ENCODE measurements at regions not wholly inside any gene's neighbourhood (a gene's known extent, or its start where the extent isn't known, plus 50 kb on each side); places are given as distances from the start of the nearest gene placed in this dataset.

GRCh38 chr11:129271030-129271429, 78.9 kb upstream of the ARHGAP32 start:
- H3K27ac ChIP-seq (ENCODE audit: low read depth, low read length), result no peak overlapping the region
- no peak overlapping the region for H3K4me3 ChIP-seq (ENCODE audit: low read length in 3 of 3)

GRCh38 chr11:129270446-129270845, 78.3 kb upstream of the ARHGAP32 start:
- Histone ChIP-seq H3K9me3 (ENCODE audit: control insufficient read depth in 3 of 3, low read length in 3 of 3) (no peaks in the 10 kb centered on the region), H3K4me1 (ENCODE audit: control insufficient read depth in 3 of 3, insufficient read depth in 3 of 3, low read length in 3 of 3) (peaks cover under 1 to 6% (median 5%) of the 10 kb centered on the region in 3 donors), H3K36me3 (ENCODE audit: control insufficient read depth in 3 of 3, insufficient read depth in 3 of 3, low read length in 3 of 3) (no peaks in the 10 kb centered on the region), H3K27ac (ENCODE audit: low read depth, low read length) (no peak overlapping the region), H3K27me3 (ENCODE audit: control insufficient read depth in 3 of 3, insufficient read depth in 3 of 3, low read length in 3 of 3) (no peaks in the 10 kb centered on the region), H3K9ac (ENCODE audit: low read depth in 1 of 3, low read length in 3 of 3) (no peak overlapping the region), H3K4me3 (ENCODE audit: low read length in 3 of 3) (no peak overlapping the region)

More at GRCh38 chr11:129271030-129271429, 78.9 kb upstream of the ARHGAP32 start:
- Histone ChIP-seq H3K27me3 (ENCODE audit: control insufficient read depth in 3 of 3, insufficient read depth in 3 of 3, low read length in 3 of 3) (no peaks in the 10 kb centered on the region), H3K9ac (ENCODE audit: low read depth in 1 of 3, low read length in 3 of 3) (no peak overlapping the region), H3K36me3 (ENCODE audit: control insufficient read depth in 3 of 3, insufficient read depth in 3 of 3, low read length in 3 of 3) (no peaks in the 10 kb centered on the region), H3K4me1 (ENCODE audit: control insufficient read depth in 3 of 3, insufficient read depth in 3 of 3, low read length in 3 of 3) (peaks cover 7 to 11% (median 9%) of the 10 kb centered on the region in 3 donors), H3K9me3 (ENCODE audit: control insufficient read depth in 3 of 3, low read length in 3 of 3) (no peaks in the 10 kb centered on the region)

GRCh38 chr11:129268371-129268770, 76.2 kb upstream of the ARHGAP32 start:
- no peaks in the 10 kb centered on the region for H3K36me3 ChIP-seq (ENCODE audit: control insufficient read depth in 3 of 3, insufficient read depth in 3 of 3, low read length in 3 of 3)
- H3K27ac ChIP-seq (ENCODE audit: low read depth, low read length), result no peak overlapping the region
- H3K9ac ChIP-seq (ENCODE audit: low read depth in 1 of 3, low read length in 3 of 3), result no peak overlapping the region
- H3K9me3 ChIP-seq (ENCODE audit: control insufficient read depth in 3 of 3, low read length in 3 of 3), result no peaks in the 10 kb centered on the region
- no peaks in the 10 kb centered on the region for H3K4me1 ChIP-seq (ENCODE audit: control insufficient read depth in 3 of 3, insufficient read depth in 3 of 3, low read length in 3 of 3)
- H3K27me3 ChIP-seq (ENCODE audit: control insufficient read depth in 3 of 3, insufficient read depth in 3 of 3, low read length in 3 of 3), result no peaks in the 10 kb centered on the region
- no peak overlapping the region for H3K4me3 ChIP-seq (ENCODE audit: low read length in 3 of 3)

- H3K36me3 ChIP-seq (ENCODE audit: control insufficient read depth in 3 of 3, insufficient read depth in 3 of 3, low read length in 3 of 3), result no peaks in the 10 kb centered on the region
These were observed 75.6 kb upstream of the ARHGAP32 start for GRCh38 chr11:129267716-129268115.

GRCh38 chr11:129266536-129266935, 74.4 kb upstream of the ARHGAP32 start:
- no peaks in the 10 kb centered on the region for H3K36me3 ChIP-seq (ENCODE audit: control insufficient read depth in 3 of 3, insufficient read depth in 3 of 3, low read length in 3 of 3)

More at GRCh38 chr11:129267716-129268115, 75.6 kb upstream of the ARHGAP32 start:
- H3K27me3 ChIP-seq (ENCODE audit: control insufficient read depth in 3 of 3, insufficient read depth in 3 of 3, low read length in 3 of 3), result no peaks in the 10 kb centered on the region
- H3K9ac ChIP-seq (ENCODE audit: low read depth in 1 of 3, low read length in 3 of 3), result no peak overlapping the region
- H3K9me3 ChIP-seq (ENCODE audit: control insufficient read depth in 3 of 3, low read length in 3 of 3), result no peaks in the 10 kb centered on the region
- no peak overlapping the region for H3K27ac ChIP-seq (ENCODE audit: low read depth, low read length)
- H3K4me3 ChIP-seq (ENCODE audit: low read length in 3 of 3), result no peak overlapping the region
- no peaks in the 10 kb centered on the region for H3K4me1 ChIP-seq (ENCODE audit: control insufficient read depth in 3 of 3, insufficient read depth in 3 of 3, low read length in 3 of 3)

GRCh38 chr11:129265125-129265788, 73.1 kb upstream of the ARHGAP32 start:
- Histone ChIP-seq H3K9ac (ENCODE audit: low read depth in 1 of 3, low read length in 3 of 3) (no peak overlapping the region), H3K4me3 (ENCODE audit: low read length in 3 of 3) (no peak overlapping the region), H3K36me3 (ENCODE audit: control insufficient read depth in 3 of 3, insufficient read depth in 3 of 3, low read length in 3 of 3) (no peaks in the 10 kb centered on the region), H3K27me3 (ENCODE audit: control insufficient read depth in 3 of 3, insufficient read depth in 3 of 3, low read length in 3 of 3) (no peaks in the 10 kb centered on the region), H3K9me3 (ENCODE audit: control insufficient read depth in 3 of 3, low read length in 3 of 3) (no peaks in the 10 kb centered on the region), H3K27ac (ENCODE audit: low read depth, low read length) (no peak overlapping the region), H3K4me1 (ENCODE audit: control insufficient read depth in 3 of 3, insufficient read depth in 3 of 3, low read length in 3 of 3) (no peaks in the 10 kb centered on the region)

More at GRCh38 chr11:129266536-129266935, 74.4 kb upstream of the ARHGAP32 start:
- Histone ChIP-seq H3K9ac (ENCODE audit: low read depth in 1 of 3, low read length in 3 of 3) (no peak overlapping the region), H3K27ac (ENCODE audit: low read depth, low read length) (no peak overlapping the region), H3K9me3 (ENCODE audit: control insufficient read depth in 3 of 3, low read length in 3 of 3) (no peaks in the 10 kb centered on the region), H3K4me1 (ENCODE audit: control insufficient read depth in 3 of 3, insufficient read depth in 3 of 3, low read length in 3 of 3) (no peaks in the 10 kb centered on the region), H3K4me3 (ENCODE audit: low read length in 3 of 3) (no peak overlapping the region), H3K27me3 (ENCODE audit: control insufficient read depth in 3 of 3, insufficient read depth in 3 of 3, low read length in 3 of 3) (no peaks in the 10 kb centered on the region)

GRCh38 chr11:129264114-129264513, 72.0 kb upstream of the ARHGAP32 start:
- no peaks in the 10 kb centered on the region for H3K9me3 ChIP-seq (ENCODE audit: control insufficient read depth in 3 of 3, low read length in 3 of 3)
- H3K4me1 ChIP-seq (ENCODE audit: control insufficient read depth in 3 of 3, insufficient read depth in 3 of 3, low read length in 3 of 3), result no peaks in the 10 kb centered on the region
- H3K9ac ChIP-seq (ENCODE audit: low read depth in 1 of 3, low read length in 3 of 3), result no peak overlapping the region
- no peak overlapping the region for H3K4me3 ChIP-seq (ENCODE audit: low read length in 3 of 3)
- H3K27ac ChIP-seq (ENCODE audit: low read depth, low read length), result no peak overlapping the region
- H3K27me3 ChIP-seq (ENCODE audit: control insufficient read depth in 3 of 3, insufficient read depth in 3 of 3, low read length in 3 of 3), result no peaks in the 10 kb centered on the region
- H3K36me3 ChIP-seq (ENCODE audit: control insufficient read depth in 3 of 3, insufficient read depth in 3 of 3, low read length in 3 of 3), result no peaks in the 10 kb centered on the region

- H3K9me3 ChIP-seq (ENCODE audit: control insufficient read depth in 3 of 3, low read length in 3 of 3), result no peaks in the 10 kb centered on the region
- H3K27ac ChIP-seq (ENCODE audit: low read depth, low read length), result no peak overlapping the region
- no peak overlapping the region for H3K4me3 ChIP-seq (ENCODE audit: low read length in 3 of 3)
- no peaks in the 10 kb centered on the region for H3K4me1 ChIP-seq (ENCODE audit: control insufficient read depth in 3 of 3, insufficient read depth in 3 of 3, low read length in 3 of 3)
- no peak overlapping the region for H3K9ac ChIP-seq (ENCODE audit: low read depth in 1 of 3, low read length in 3 of 3)
- H3K36me3 ChIP-seq (ENCODE audit: control insufficient read depth in 3 of 3, insufficient read depth in 3 of 3, low read length in 3 of 3), result no peaks in the 10 kb centered on the region
- no peaks in the 10 kb centered on the region for H3K27me3 ChIP-seq (ENCODE audit: control insufficient read depth in 3 of 3, insufficient read depth in 3 of 3, low read length in 3 of 3)
These were observed 68.6 kb upstream of the ARHGAP32 start for GRCh38 chr11:129260750-129261149.

GRCh38 chr11:129259931-129260348, 67.8 kb upstream of the ARHGAP32 start:
- no peak overlapping the region for H3K4me3 ChIP-seq (ENCODE audit: low read length in 3 of 3)
- H3K27ac ChIP-seq (ENCODE audit: low read depth, low read length), result no peak overlapping the region
- no peaks in the 10 kb centered on the region for H3K36me3 ChIP-seq (ENCODE audit: control insufficient read depth in 3 of 3, insufficient read depth in 3 of 3, low read length in 3 of 3)
- H3K9me3 ChIP-seq (ENCODE audit: control insufficient read depth in 3 of 3, low read length in 3 of 3), result no peaks in the 10 kb centered on the region
- no peaks in the 10 kb centered on the region for H3K27me3 ChIP-seq (ENCODE audit: control insufficient read depth in 3 of 3, insufficient read depth in 3 of 3, low read length in 3 of 3)
- H3K9ac ChIP-seq (ENCODE audit: low read depth in 1 of 3, low read length in 3 of 3), result no peak overlapping the region
- no peaks in the 10 kb centered on the region for H3K4me1 ChIP-seq (ENCODE audit: control insufficient read depth in 3 of 3, insufficient read depth in 3 of 3, low read length in 3 of 3)

GRCh38 chr11:129258205-129258604, 66.1 kb upstream of the ARHGAP32 start:
- H3K4me1 ChIP-seq (ENCODE audit: control insufficient read depth in 3 of 3, insufficient read depth in 3 of 3, low read length in 3 of 3), result no peaks in the 10 kb centered on the region
- no peak overlapping the region for H3K27ac ChIP-seq (ENCODE audit: low read depth, low read length)
- H3K27me3 ChIP-seq (ENCODE audit: control insufficient read depth in 3 of 3, insufficient read depth in 3 of 3, low read length in 3 of 3), result no peaks in the 10 kb centered on the region
- no peak overlapping the region for H3K9ac ChIP-seq (ENCODE audit: low read depth in 1 of 3, low read length in 3 of 3)
- H3K9me3 ChIP-seq (ENCODE audit: control insufficient read depth in 3 of 3, low read length in 3 of 3), result no peaks in the 10 kb centered on the region
- H3K36me3 ChIP-seq (ENCODE audit: control insufficient read depth in 3 of 3, insufficient read depth in 3 of 3, low read length in 3 of 3), result no peaks in the 10 kb centered on the region
- no peak overlapping the region for H3K4me3 ChIP-seq (ENCODE audit: low read length in 3 of 3)
